OCI-LY3 (cell line): ENCODE measurements at regions not wholly inside any gene's neighbourhood (a gene's known extent, or its start where the extent isn't known, plus 50 kb on each side); places are given as distances from the start of the nearest gene placed in this dataset.

Experiments used
- CTCF ChIP-seq: fragments of 200-600, 300-600 bp; sonication (generic); IDR thresholded peaks from 2 replicates; pipeline ENCODE4 v1.5.1; 2014; ENCODE audit warnings: antibody characterized with exemption, low read length, low read depth
- EZH2phosphoT487 ChIP-seq: fragments of 200-600 bp; shearing (Covaris generic); IDR thresholded peaks from 2 replicates; pipeline ENCODE4 v1.6.1; 2018; ENCODE audit warnings: antibody characterized with exemption, mixed run types, low read depth

- TF ChIP-seq CTCF (no peak), EZH2phosphoT487 (no peak)
Observed at GRCh38 chr4:19748519-19749479, 502.9 kb upstream of the SLIT2 start.
